H1 (cell line): ENCODE measurements at regions not wholly inside any gene's neighbourhood (a gene's known extent, or its start where the extent isn't known, plus 50 kb on each side); places are given as distances from the start of the nearest gene placed in this dataset.

Experiments
- CTCF ChIA-PET: fragments of 300-600 bp; sonication (Branson Sonifier 250); formaldehyde crosslinking; loops from one replicate; lab custom pipeline; 2021; ENCODE audit not compliant: partially characterized antibody; lab: Charles Lee
- POLR2A ChIA-PET: fragments of 300-600 bp; sonication (Branson Sonifier 250); formaldehyde crosslinking; loops from one replicate; lab custom pipeline; 2021; ENCODE audit warnings: inconsistent platforms; ENCODE audit not compliant: partially characterized antibody; lab: Charles Lee
- DNase-seq, 2 experiments: peaks; one replicate each; pipeline versions ENCODE4 v3.0.0 to v3.0.0-alpha.2; 2010 to 2022; ENCODE audit warnings: low spot score in 2 of 2, low read depth in 1 of 2, mixed read lengths in 1 of 2
- FAIRE-seq: peaks from 2 replicates; lab custom pipeline; 2011; peaks lifted over from hg19 to GRCh38; lab: Jason Lieb, UNC
- H2AFZ ChIP-seq: 2 replicates; pipeline ENCODE4 v1.8.1; 2012; ENCODE audit warnings: low read length, inconsistent platforms
- H2AK5ac ChIP-seq: 2 replicates; pipeline ENCODE4 v1.6.1; 2013; ENCODE audit warnings: low read depth, low read length
- H2BK120ac ChIP-seq: replicated peaks from 2 replicates; pipeline ENCODE3; 2013; ENCODE audit warnings: low read depth, low read length, inconsistent platforms
- H2BK12ac ChIP-seq: 2 replicates; pipeline ENCODE4 v1.6.1; 2013; ENCODE audit warnings: low read depth, low read length
- H2BK15ac ChIP-seq: 2 replicates; pipeline ENCODE4 v1.6.1; 2013; ENCODE audit warnings: low read length
- H2BK20ac ChIP-seq: 2 replicates; pipeline ENCODE4 v1.6.1; 2013; ENCODE audit warnings: low read length
- H2BK5ac ChIP-seq: 2 replicates; pipeline ENCODE4 v1.6.1; 2013; ENCODE audit warnings: low read depth, low read length
- H3K14ac ChIP-seq: 2 replicates; pipeline ENCODE4 v1.6.1; 2013; ENCODE audit warnings: inconsistent platforms; ENCODE audit not compliant: insufficient read length
- H3K18ac ChIP-seq: 2 replicates; pipeline ENCODE4 v1.6.1; 2013; ENCODE audit warnings: low read length; ENCODE audit errors: extremely low read depth
- H3K23ac ChIP-seq: 2 replicates; pipeline ENCODE4 v1.6.1; 2013; ENCODE audit warnings: inconsistent platforms; ENCODE audit not compliant: insufficient read length
- H3K23me2 ChIP-seq: 2 replicates; pipeline ENCODE4 v1.6.1; 2013; ENCODE audit warnings: low read depth, low read length
- H3K27ac ChIP-seq: 2 replicates; pipeline ENCODE4 v1.6.1; 2011; ENCODE audit warnings: low read depth, low read length, inconsistent platforms
- H3K27me3 ChIP-seq, 4 experiments: replicated peaks in 1 of 4; 1 replicate in 1 of 4; 2 replicates in 3 of 4; pipeline versions ENCODE4 v1.6.1 to v1.8.1; 2011 to 2013; ENCODE audit warnings: low read length in 3 of 4, mild to moderate bottlenecking in 3 of 4, inconsistent platforms in 2 of 4, mixed read lengths in 2 of 4, moderate library complexity in 1 of 4; ENCODE audit not compliant: control insufficient read depth in 3 of 4, insufficient read depth in 3 of 4; ENCODE audit errors: extremely low read depth in 1 of 4
- H3K36me3 ChIP-seq, 4 experiments: 2 replicates each; pipeline versions ENCODE4 v1.6.1 to v1.8.1; 2011 to 2013; ENCODE audit warnings: mild to moderate bottlenecking in 4 of 4, low read length in 3 of 4, moderate library complexity in 2 of 4, control low read depth in 1 of 4, inconsistent platforms in 1 of 4; ENCODE audit not compliant: insufficient read depth in 4 of 4, control insufficient read depth in 2 of 4
- H3K4ac ChIP-seq: replicated peaks from 2 replicates; pipeline ENCODE3; 2013; ENCODE audit warnings: low read length, low read depth, mixed read lengths, inconsistent platforms; ENCODE audit not compliant: insufficient read length
- H3K4me1 ChIP-seq, 4 experiments: replicated peaks in 1 of 4; 1 replicate in 1 of 4; 2 replicates in 3 of 4; pipeline versions ENCODE4 v1.6.1 to v1.8.1; 2011 to 2013; ENCODE audit warnings: low read length in 3 of 4, inconsistent platforms in 2 of 4, mixed read lengths in 1 of 4; ENCODE audit not compliant: insufficient read depth in 4 of 4, control insufficient read depth in 3 of 4
- H3K4me2 ChIP-seq, 2 experiments: 2 replicates each; pipeline versions ENCODE4 v1.6.1 to v1.8.1; 2011 to 2013; ENCODE audit warnings: low read depth in 2 of 2, low read length in 2 of 2, control low read depth in 1 of 2, inconsistent platforms in 1 of 2, mild to moderate bottlenecking in 1 of 2; ENCODE audit not compliant: insufficient read depth in 1 of 2
- H3K4me3 ChIP-seq, 4 experiments: fragments of 200-600, 300-600 bp in 1 of 4; sonication (generic), shearing (Covaris generic), sonication (Bioruptor Twin) in 1 of 4; 2 replicates each; pipeline versions ENCODE4 v1.5.1 to v1.8.1; 2011 to 2016; ENCODE audit warnings: low read length in 4 of 4, low read depth in 3 of 4, control low read depth in 2 of 4, inconsistent platforms in 2 of 4, mild to moderate bottlenecking in 2 of 4, mixed read lengths in 1 of 4, moderate library complexity in 1 of 4; ENCODE audit not compliant: insufficient read depth in 2 of 4; ENCODE audit errors: extremely low read depth in 1 of 4
- H3K56ac ChIP-seq: replicated peaks from 2 replicates; pipeline ENCODE3; 2013; ENCODE audit warnings: low read depth, mild to moderate bottlenecking, mixed read lengths, low read length, inconsistent platforms; ENCODE audit not compliant: insufficient read length
- H3K79me1 ChIP-seq: 2 replicates; pipeline ENCODE4 v1.6.1; 2013; ENCODE audit warnings: low read depth, low read length, control low read depth
- H3K79me2 ChIP-seq, 2 experiments: 2 replicates each; pipeline versions ENCODE4 v1.6.1 to v1.8.1; 2012 to 2013; ENCODE audit warnings: low read length in 2 of 2, mild to moderate bottlenecking in 2 of 2, inconsistent platforms in 1 of 2; ENCODE audit not compliant: insufficient read depth in 2 of 2, control insufficient read depth in 1 of 2
- H3K9ac ChIP-seq, 4 experiments: replicated peaks in 1 of 4; 1 replicate in 1 of 4; 2 replicates in 3 of 4; pipeline versions ENCODE4 v1.6.1 to v1.8.1; 2011 to 2013; ENCODE audit warnings: low read depth in 3 of 4, low read length in 3 of 4, control low read depth in 2 of 4, mild to moderate bottlenecking in 2 of 4, moderate library complexity in 2 of 4, inconsistent platforms in 1 of 4; ENCODE audit errors: extremely low read depth in 1 of 4
- H3K9me3 ChIP-seq, 2 experiments: 2 replicates each; pipeline versions ENCODE4 v1.6.1 to v1.8.1; 2012 to 2013; ENCODE audit warnings: mild to moderate bottlenecking in 2 of 2, moderate library complexity in 2 of 2, control low read depth in 1 of 2, inconsistent platforms in 1 of 2, low read depth in 1 of 2, low read length in 1 of 2, mixed read lengths in 1 of 2; ENCODE audit not compliant: insufficient read depth in 2 of 2
- H4K20me1 ChIP-seq, 2 experiments: replicated peaks in 1 of 2; 2 replicates each; pipeline versions ENCODE3 to v1.8.1; 2011 to 2013; ENCODE audit warnings: inconsistent platforms in 2 of 2, low read length in 2 of 2, mild to moderate bottlenecking in 1 of 2; ENCODE audit not compliant: insufficient read depth in 2 of 2, control insufficient read depth in 1 of 2
- H4K5ac ChIP-seq: 2 replicates; pipeline ENCODE4 v1.6.1; 2013; ENCODE audit warnings: low read length, low read depth, mixed read lengths, inconsistent platforms; ENCODE audit not compliant: insufficient read length
- H4K8ac ChIP-seq: 2 replicates; pipeline ENCODE4 v1.8.0; 2013; ENCODE audit warnings: mild to moderate bottlenecking, moderate library complexity, low read length, inconsistent platforms; ENCODE audit not compliant: insufficient read depth; ENCODE audit errors: extremely low read depth
- H4K91ac ChIP-seq: replicated peaks from 2 replicates; pipeline ENCODE3; 2013; ENCODE audit warnings: low read length, mixed read lengths, inconsistent platforms; ENCODE audit not compliant: insufficient read length
- BCL11A ChIP-seq, 2 experiments: IDR thresholded peaks; one replicate each; pipeline ENCODE4 v1.6.1; 2011; ENCODE audit warnings: low read depth in 2 of 2, low read length in 2 of 2, mild to moderate bottlenecking in 2 of 2
- CBX8 ChIP-seq: fragments of 300-800, 300-1000 bp; sonication (generic); IDR thresholded peaks from 2 replicates; pipeline ENCODE4 v1.7.1; 2016; ENCODE audit warnings: low read depth, low read length, borderline replicate concordance
- FOSL1 ChIP-seq: IDR thresholded peaks from 2 replicates; pipeline ENCODE4 v1.6.1; 2011; ENCODE audit warnings: mild to moderate bottlenecking, low read depth, low read length, moderate library complexity; ENCODE audit not compliant: insufficient read depth
- WGBS, 2 experiments: shearing (Covaris generic) in 1 of 2; methylation state at CpG; one replicate each; pipeline versions ENCODE4 v1.1.6 to v1.1.7; 2013 to 2015; ENCODE audit warnings: low lambda C conversion rate in 2 of 2, mixed read lengths in 2 of 2, inconsistent platforms in 1 of 2, low coverage in 1 of 2, missing lambda C conversion rate in 1 of 2; ENCODE audit not compliant: insufficient replicate concordance in 2 of 2, insufficient coverage in 1 of 2, insufficient read length in 1 of 2; ENCODE audit errors: extremely low coverage in 1 of 2, missing lambda C conversion rate in 1 of 2; 5-methylcytosine and 5-hydroxymethylcytosine counted together

DNA sequence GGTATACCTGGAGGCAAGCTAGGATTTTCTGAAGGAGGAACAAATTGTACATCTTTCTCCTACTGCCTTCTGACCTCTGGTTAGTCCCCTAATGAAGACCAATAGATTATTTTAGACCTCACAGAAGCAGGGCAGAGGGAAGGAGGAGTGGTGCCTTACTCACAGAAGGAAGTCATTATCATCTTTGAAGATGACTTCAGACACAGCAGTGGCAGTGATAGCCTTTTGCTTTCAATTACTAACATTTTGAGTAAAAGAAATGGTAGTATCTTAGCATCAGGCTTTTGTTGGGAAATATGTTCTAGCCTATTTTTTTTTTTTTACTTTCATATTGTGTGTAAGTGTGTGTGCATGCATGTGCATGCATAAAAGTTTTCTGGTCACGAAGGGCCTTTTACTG lies 164.2 kb upstream of the PLN start:
- Histone ChIP-seq H2BK5ac (no peak overlapping the region), H3K79me1 (no peaks in the 10 kb centered on the region), H3K27ac (no peak overlapping the region), H4K8ac (no peak overlapping the region), H3K36me3 (no peaks in the 10 kb centered on the region), H2BK120ac (no peak overlapping the region), H3K18ac (no peak overlapping the region), H3K4me3 (no peak overlapping the region), H3K14ac (no peak overlapping the region), H3K4me1 (no peaks in the 10 kb centered on the region), H3K9me3 (no peaks in the 10 kb centered on the region), H4K91ac (no peak overlapping the region), H2AK5ac (no peak overlapping the region), H2BK12ac (no peak overlapping the region), H3K4me2 (no peak overlapping the region), H3K23me2 (no peaks in the 10 kb centered on the region), H3K23ac (no peak overlapping the region), H2BK20ac (no peak overlapping the region), H3K4ac (no peak overlapping the region), H3K27me3 (no peaks in the 10 kb centered on the region), H4K5ac (no peak overlapping the region), H2BK15ac (no peak overlapping the region), H3K56ac (no peak overlapping the region), H3K79me2 (no peaks in the 10 kb centered on the region), H4K20me1 (no peaks in the 10 kb centered on the region), H3K9ac (no peak overlapping the region), H2AFZ (no peak overlapping the region)
- ChIA-PET CTCF (interaction anchor here (1.3 kb wide), 1 partner anchor 11 kb away, joined by 4 read pairs; no protein-coding TSS in a partner anchor), POLR2A (no interaction called here)
- FAIRE-seq (no peak), DNase-seq (no peak)
- 95% methylated on average over 1 of the region's 1 CpG; no CpG with 5 or more reads in 1 of the 2 experiments for WGBS, 2 experiments
- TF ChIP-seq BCL11A (IDR thresholded peaks at IDR 0.05; ENCODE audit: low read depth in 2 of 2, low read length in 2 of 2) (no peak), CBX8 (no peak), FOSL1 (no peak)
